GM21717 (cell line): ENCODE measurements at regions not wholly inside any gene's neighbourhood (a gene's known extent, or its start where the extent isn't known, plus 50 kb on each side); places are given as distances from the start of the nearest gene placed in this dataset.

Experiments
- ATAC-seq: cut with Tn5 transposase; IDR thresholded peaks from one replicate; pipeline ENCODE4 v1.9.1; 2021; ENCODE audit warnings: mild to moderate bottlenecking, moderate library complexity; ENCODE audit not compliant: unreplicated experiment

GRCh38 chr5:174326372-174326771, 280.9 kb downstream of the NSG2 start:
- ATAC-seq = no peak

- ATAC-seq = no peak
Observed at GRCh38 chr5:174327317-174327864, 281.9 kb downstream of the NSG2 start.

- ATAC-seq = no peak
Observed at GRCh38 chr5:174327896-174328295, 282.4 kb downstream of the NSG2 start.

GRCh38 chr5:174328631-174329299, 283.3 kb downstream of the NSG2 start:
- ATAC-seq = no peak

- ATAC-seq = no peak
Observed at GRCh38 chr5:174329738-174330137, 284.2 kb downstream of the NSG2 start.

- ATAC-seq = no peak
Observed at GRCh38 chr5:174335682-174336364, 290.3 kb downstream of the NSG2 start.

- ATAC-seq = no peak
Observed at GRCh38 chr5:174336479-174336878, 291.0 kb downstream of the NSG2 start.

- no peak for ATAC-seq
Observed at GRCh38 chr5:174337276-174338184, 292.0 kb downstream of the NSG2 start.

GRCh38 chr5:174338185-174339010, 292.9 kb downstream of the NSG2 start:
- no peak for ATAC-seq

- ATAC-seq = no peak
Observed at GRCh38 chr5:174339130-174339529, 293.6 kb downstream of the NSG2 start.

- ATAC-seq = no peak
Observed at GRCh38 chr5:174340226-174340625, 294.7 kb downstream of the NSG2 start.

- no peak for ATAC-seq
Observed at GRCh38 chr5:174342696-174343095, 297.2 kb downstream of the NSG2 start.

- no peak for ATAC-seq
Observed at GRCh38 chr5:174343826-174344225, 298.3 kb downstream of the NSG2 start.

GRCh38 chr5:174344335-174344734, 298.8 kb downstream of the NSG2 start:
- no peak for ATAC-seq

- ATAC-seq = no peak
Observed at GRCh38 chr5:174347183-174347582, 301.7 kb downstream of the NSG2 start.

- ATAC-seq = no peak
Observed at GRCh38 chr5:174348311-174348981, 302.9 kb downstream of the NSG2 start.

- no peak for ATAC-seq
Observed at GRCh38 chr5:174352681-174353080, 307.2 kb downstream of the NSG2 start.

GRCh38 chr5:174354571-174354970, 309.1 kb downstream of the NSG2 start:
- ATAC-seq = no peak

GRCh38 chr5:174355208-174355612, 309.7 kb downstream of the NSG2 start:
- no peak for ATAC-seq

- ATAC-seq = no peak
Observed at GRCh38 chr5:174355995-174356394, 310.5 kb downstream of the NSG2 start.
